Osteoblast (primary cell): ENCODE measurements at regions not wholly inside any gene's neighbourhood (a gene's known extent, or its start where the extent isn't known, plus 50 kb on each side); places are given as distances from the start of the nearest gene placed in this dataset.

Experiments
- DNase-seq: peaks from one replicate; pipeline ENCODE4 v3.0.0; 2011; ENCODE audit warnings: low spot score, mixed read lengths; ENCODE audit not compliant: insufficient read length; ENCODE audit errors: missing footprints
- H2AFZ ChIP-seq: 2 replicates; pipeline ENCODE4 v1.6.0; 2011; ENCODE audit warnings: mild to moderate bottlenecking, low read length
- H3K27ac ChIP-seq: 2 replicates; pipeline ENCODE4 v1.5.1; 2011; ENCODE audit warnings: mild to moderate bottlenecking, low read depth, low read length, moderate library complexity
- H3K27me3 ChIP-seq: 2 replicates; pipeline ENCODE4 v1.6.0; 2012; ENCODE audit warnings: mild to moderate bottlenecking, control low read depth, inconsistent platforms, low read length, moderate library complexity; ENCODE audit not compliant: insufficient read depth
- H3K36me3 ChIP-seq: 2 replicates; pipeline ENCODE4 v1.5.1; 2011; ENCODE audit warnings: mild to moderate bottlenecking, low read length, control low read depth, moderate library complexity; ENCODE audit not compliant: insufficient read depth
- H3K4me1 ChIP-seq: 2 replicates; pipeline ENCODE4 v1.5.1; 2011; ENCODE audit warnings: mild to moderate bottlenecking, low read length, control low read depth, moderate library complexity; ENCODE audit not compliant: insufficient read depth
- H3K4me2 ChIP-seq: 2 replicates; pipeline ENCODE4 v1.6.0; 2011; ENCODE audit warnings: mild to moderate bottlenecking, low read length; ENCODE audit not compliant: insufficient read depth
- H3K4me3 ChIP-seq: fragments of 200-600 bp; sonication (generic); 3 replicates; pipeline ENCODE4 v1.5.1; 2012; ENCODE audit warnings: mild to moderate bottlenecking, low read length, inconsistent platforms; ENCODE audit not compliant: insufficient read depth
- H3K79me2 ChIP-seq: 2 replicates; pipeline ENCODE4 v1.6.0; 2012; ENCODE audit warnings: mild to moderate bottlenecking, low read length, control low read depth, inconsistent platforms; ENCODE audit not compliant: insufficient read depth
- H3K9me3 ChIP-seq: 2 replicates; pipeline ENCODE4 v1.5.1; 2011; ENCODE audit warnings: low read depth, low read length, control low read depth
- H4K20me1 ChIP-seq: 2 replicates; pipeline ENCODE4 v1.6.0; 2012; ENCODE audit warnings: mild to moderate bottlenecking, low read length, control low read depth; ENCODE audit not compliant: insufficient read depth
- TF ChIP-seq, protein P1 (sequence below): IDR thresholded peaks from 2 replicates; pipeline ENCODE4 v1.5.1; 2011; ENCODE audit warnings: mild to moderate bottlenecking, low read depth, low read length, moderate library complexity; ENCODE audit errors: extremely low read depth

DNA sequence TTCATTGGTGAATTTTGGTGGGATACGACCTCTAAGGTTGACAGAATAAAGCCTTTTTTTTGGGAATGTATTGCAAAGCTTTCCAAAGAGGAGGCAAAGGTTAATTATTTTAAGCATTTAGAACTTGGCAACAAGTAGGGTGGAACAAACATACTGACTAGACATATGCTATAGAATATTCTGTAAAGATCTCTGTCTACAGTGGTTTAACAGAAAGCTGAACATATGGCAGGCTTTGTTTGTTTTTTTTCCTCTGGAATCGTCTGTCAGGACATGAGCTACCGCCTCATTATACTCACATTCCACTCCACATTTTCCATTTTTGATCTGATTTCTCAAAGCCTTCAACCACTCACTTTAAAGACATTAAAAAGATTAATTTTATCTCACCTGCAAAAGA lies 153.4 kb upstream of the PELI2 start:
- H3K36me3 ChIP-seq: no peaks in the 10 kb centered on the region
- H2AFZ ChIP-seq: no peak overlapping the region

DNA sequence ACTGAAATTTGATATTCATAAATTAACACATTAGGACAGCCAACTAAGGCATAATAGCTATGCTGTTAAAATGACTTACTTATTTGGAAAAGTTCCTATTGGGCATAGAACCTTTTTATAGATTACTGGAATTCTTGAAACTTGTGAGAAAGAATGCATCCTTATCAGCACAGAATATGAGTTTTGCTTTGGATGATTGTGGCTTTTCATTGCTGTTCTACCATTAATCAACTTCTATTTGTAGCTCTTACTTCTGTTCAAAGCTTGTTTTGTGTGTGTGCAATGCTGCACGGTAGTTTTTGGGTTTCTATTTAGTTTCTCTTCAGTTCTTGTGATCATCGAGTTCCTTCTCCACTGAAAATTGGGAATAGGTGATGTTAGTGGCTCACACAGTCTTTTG lies 152.4 kb upstream of the PELI2 start:
- Histone ChIP-seq H4K20me1 (no peaks in the 10 kb centered on the region), H3K27me3 (peaks cover 6% of the 10 kb centered on the region), H3K4me1 (no peaks in the 10 kb centered on the region), H3K36me3 (no peaks in the 10 kb centered on the region), H3K79me2 (no peaks in the 10 kb centered on the region), H3K4me2 (no peak overlapping the region), H3K27ac (no peak overlapping the region), H3K9me3 (no peaks in the 10 kb centered on the region), H2AFZ (no peak overlapping the region), H3K4me3 (no peak overlapping the region)
- TF ChIP-seq, protein P1, sequence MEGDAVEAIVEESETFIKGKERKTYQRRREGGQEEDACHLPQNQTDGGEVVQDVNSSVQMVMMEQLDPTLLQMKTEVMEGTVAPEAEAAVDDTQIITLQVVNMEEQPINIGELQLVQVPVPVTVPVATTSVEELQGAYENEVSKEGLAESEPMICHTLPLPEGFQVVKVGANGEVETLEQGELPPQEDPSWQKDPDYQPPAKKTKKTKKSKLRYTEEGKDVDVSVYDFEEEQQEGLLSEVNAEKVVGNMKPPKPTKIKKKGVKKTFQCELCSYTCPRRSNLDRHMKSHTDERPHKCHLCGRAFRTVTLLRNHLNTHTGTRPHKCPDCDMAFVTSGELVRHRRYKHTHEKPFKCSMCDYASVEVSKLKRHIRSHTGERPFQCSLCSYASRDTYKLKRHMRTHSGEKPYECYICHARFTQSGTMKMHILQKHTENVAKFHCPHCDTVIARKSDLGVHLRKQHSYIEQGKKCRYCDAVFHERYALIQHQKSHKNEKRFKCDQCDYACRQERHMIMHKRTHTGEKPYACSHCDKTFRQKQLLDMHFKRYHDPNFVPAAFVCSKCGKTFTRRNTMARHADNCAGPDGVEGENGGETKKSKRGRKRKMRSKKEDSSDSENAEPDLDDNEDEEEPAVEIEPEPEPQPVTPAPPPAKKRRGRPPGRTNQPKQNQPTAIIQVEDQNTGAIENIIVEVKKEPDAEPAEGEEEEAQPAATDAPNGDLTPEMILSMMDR: no peak
- no peak for DNase-seq

More for the DNA sequence above, 153.4 kb upstream of the PELI2 start:
- H3K4me1 ChIP-seq: no peaks in the 10 kb centered on the region
- H3K79me2 ChIP-seq: no peaks in the 10 kb centered on the region
- TF ChIP-seq, protein P1: no peak
- no peak for DNase-seq
- H3K9me3 ChIP-seq: no peaks in the 10 kb centered on the region
- H3K27ac ChIP-seq: no peak overlapping the region
- H3K4me2 ChIP-seq: no peak overlapping the region
- no peaks in the 10 kb centered on the region for H4K20me1 ChIP-seq
- H3K27me3 ChIP-seq: peaks cover 6% of the 10 kb centered on the region
- no peak overlapping the region for H3K4me3 ChIP-seq

DNA sequence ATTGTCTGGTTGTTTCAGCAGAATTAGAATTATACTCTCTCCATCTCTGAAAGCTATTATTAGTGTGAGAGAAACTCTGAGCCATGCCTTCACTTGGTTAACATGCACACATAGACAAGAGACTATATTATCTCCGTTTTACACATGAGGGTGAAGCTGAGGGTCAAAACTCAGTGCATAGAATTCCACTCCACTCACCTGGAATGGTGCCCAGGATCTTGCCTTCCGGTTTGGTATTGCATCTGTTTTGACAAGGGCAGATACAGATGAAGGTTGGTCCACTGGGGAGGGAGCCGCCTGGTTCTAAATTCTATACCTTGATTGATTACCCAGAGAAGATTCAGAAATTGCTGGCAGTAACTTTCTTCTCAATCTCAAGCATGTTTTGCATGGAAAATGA lies 149.5 kb upstream of the PELI2 start:
- Histone ChIP-seq H3K4me3 (no peak overlapping the region), H2AFZ (no peak overlapping the region), H3K27me3 (peaks cover 3% of the 10 kb centered on the region), H3K79me2 (no peaks in the 10 kb centered on the region), H3K4me1 (no peaks in the 10 kb centered on the region), H3K36me3 (no peaks in the 10 kb centered on the region), H4K20me1 (no peaks in the 10 kb centered on the region), H3K9me3 (no peaks in the 10 kb centered on the region), H3K4me2 (no peak overlapping the region), H3K27ac (no peak overlapping the region)
- DNase-seq: no peak
- TF ChIP-seq, protein P1: no peak

DNA sequence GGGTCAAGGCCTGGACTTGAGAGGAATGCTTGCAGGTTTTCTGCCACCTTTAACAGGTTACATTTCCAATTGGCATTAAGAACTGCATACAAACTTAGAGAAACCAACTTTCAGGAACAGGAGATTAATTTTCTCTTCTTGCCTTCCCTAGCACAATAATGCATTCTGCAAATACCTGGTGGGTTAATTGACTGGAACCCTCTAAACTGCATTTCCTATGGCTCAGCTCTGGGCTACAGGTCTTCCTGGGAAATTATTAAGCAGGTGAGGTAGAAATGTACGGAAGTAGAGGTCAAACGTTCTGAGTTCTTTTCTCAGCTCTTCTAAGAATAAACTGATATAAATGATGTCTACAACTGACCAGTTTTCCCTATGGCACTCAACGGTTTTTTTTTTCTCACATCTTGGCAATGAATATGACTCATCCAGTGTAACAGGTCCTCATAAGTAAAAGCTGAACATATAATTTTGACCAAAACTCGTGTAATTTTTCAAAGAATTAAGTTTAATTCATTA lies 144.9 kb upstream of the PELI2 start:
- TF ChIP-seq, protein P1: no peak

More for the DNA sequence above, 144.9 kb upstream of the PELI2 start:
- Histone ChIP-seq H3K79me2 (no peaks in the 10 kb centered on the region), H3K4me1 (no peaks in the 10 kb centered on the region), H3K4me2 (no peak overlapping the region), H3K27me3 (no peaks in the 10 kb centered on the region), H4K20me1 (no peaks in the 10 kb centered on the region), H3K4me3 (no peak overlapping the region), H2AFZ (no peak overlapping the region), H3K27ac (no peak overlapping the region), H3K9me3 (no peaks in the 10 kb centered on the region), H3K36me3 (no peaks in the 10 kb centered on the region)
- DNase-seq: no peak
